Mammary epithelial cell (primary cell): ENCODE measurements at regions not wholly inside any gene's neighbourhood (a gene's known extent, or its start where the extent isn't known, plus 50 kb on each side); places are given as distances from the start of the nearest gene placed in this dataset.

Source experiments
- CTCF ChIP-seq, 2 donors: IDR thresholded peaks in 1 of 2; conservative IDR thresholded peaks in 1 of 2; 2 replicates each; pipeline ENCODE4 v1.5.1; 2011 to 2012; ENCODE audit warnings: inconsistent platforms in 2 of 2, low read length in 2 of 2, mild to moderate bottlenecking in 2 of 2, control low read depth in 1 of 2, low read depth in 1 of 2; ENCODE audit not compliant: insufficient read depth in 1 of 2; ENCODE audit errors: extremely low read depth in 1 of 2
- EZH2 ChIP-seq: IDR thresholded peaks from 2 replicates; pipeline ENCODE4 v1.6.1; 2012; ENCODE audit warnings: low read length, inconsistent platforms, borderline replicate concordance

GRCh38 chr13:29709407-29710069, 114.0 kb upstream of the SLC7A1 start:
- no peak for TF ChIP-seq CTCF (conservative IDR thresholded peaks at IDR 0.05 in 1 of 2, IDR thresholded peaks at IDR 0.05 in 1 of 2; ENCODE audit: extremely low read depth in 1 of 2, insufficient read depth in 1 of 2, low read depth in 1 of 2, low read length in 2 of 2)
- no peak for TF ChIP-seq EZH2
